ENCODE measurements at regions not wholly inside any gene's neighbourhood (a gene's known extent, or its start where the extent isn't known, plus 50 kb on each side); places are given as distances from the start of the nearest gene placed in this dataset.

DNA sequence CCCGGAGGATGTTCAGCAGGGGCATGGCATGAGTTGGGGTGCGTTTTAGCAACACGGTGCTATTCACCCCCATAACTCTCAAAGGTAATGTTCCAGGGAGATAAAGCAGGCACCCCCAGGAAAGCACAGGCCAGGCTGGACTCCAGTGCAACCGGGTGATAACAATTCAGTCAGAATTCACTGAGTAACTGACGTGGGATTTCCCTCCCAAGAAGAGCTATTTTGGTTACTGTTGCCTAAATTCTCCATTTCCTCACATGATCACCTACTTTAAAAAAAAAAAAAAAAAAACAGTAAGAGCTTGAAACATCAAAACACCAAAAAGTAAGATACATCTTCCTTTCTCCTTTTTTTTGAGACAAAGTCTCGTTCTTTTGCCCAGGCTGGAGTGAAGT, 137.6 kb upstream of the WWC1 start:
- no peak overlapping the region for H3K27ac ChIP-seq
- TF ChIP-seq, protein P1, sequence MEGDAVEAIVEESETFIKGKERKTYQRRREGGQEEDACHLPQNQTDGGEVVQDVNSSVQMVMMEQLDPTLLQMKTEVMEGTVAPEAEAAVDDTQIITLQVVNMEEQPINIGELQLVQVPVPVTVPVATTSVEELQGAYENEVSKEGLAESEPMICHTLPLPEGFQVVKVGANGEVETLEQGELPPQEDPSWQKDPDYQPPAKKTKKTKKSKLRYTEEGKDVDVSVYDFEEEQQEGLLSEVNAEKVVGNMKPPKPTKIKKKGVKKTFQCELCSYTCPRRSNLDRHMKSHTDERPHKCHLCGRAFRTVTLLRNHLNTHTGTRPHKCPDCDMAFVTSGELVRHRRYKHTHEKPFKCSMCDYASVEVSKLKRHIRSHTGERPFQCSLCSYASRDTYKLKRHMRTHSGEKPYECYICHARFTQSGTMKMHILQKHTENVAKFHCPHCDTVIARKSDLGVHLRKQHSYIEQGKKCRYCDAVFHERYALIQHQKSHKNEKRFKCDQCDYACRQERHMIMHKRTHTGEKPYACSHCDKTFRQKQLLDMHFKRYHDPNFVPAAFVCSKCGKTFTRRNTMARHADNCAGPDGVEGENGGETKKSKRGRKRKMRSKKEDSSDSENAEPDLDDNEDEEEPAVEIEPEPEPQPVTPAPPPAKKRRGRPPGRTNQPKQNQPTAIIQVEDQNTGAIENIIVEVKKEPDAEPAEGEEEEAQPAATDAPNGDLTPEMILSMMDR (conservative IDR thresholded peaks at IDR 0.05), result no peak

DNA sequence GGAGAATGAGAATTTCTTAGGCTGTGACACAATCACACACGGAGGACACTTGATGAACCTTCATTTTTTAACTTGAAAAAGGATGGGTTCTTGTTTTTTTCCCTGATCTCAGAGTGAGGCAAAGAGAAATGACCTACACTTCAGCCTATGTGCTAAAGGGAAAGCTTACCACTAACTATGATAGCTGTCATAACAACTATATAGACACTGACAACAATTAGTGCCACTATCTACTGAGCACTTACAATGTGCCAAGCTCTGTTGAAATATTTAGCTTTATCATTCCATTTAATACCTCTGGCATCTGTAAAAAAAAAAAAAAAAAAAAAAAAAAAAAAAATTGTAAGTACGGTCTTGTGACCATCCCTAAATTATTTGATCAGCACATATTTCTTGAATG, 135.9 kb upstream of the WWC1 start:
- TF ChIP-seq, protein P1 (conservative IDR thresholded peaks at IDR 0.05), result no peak
- no peak overlapping the region for H3K27ac ChIP-seq

DNA sequence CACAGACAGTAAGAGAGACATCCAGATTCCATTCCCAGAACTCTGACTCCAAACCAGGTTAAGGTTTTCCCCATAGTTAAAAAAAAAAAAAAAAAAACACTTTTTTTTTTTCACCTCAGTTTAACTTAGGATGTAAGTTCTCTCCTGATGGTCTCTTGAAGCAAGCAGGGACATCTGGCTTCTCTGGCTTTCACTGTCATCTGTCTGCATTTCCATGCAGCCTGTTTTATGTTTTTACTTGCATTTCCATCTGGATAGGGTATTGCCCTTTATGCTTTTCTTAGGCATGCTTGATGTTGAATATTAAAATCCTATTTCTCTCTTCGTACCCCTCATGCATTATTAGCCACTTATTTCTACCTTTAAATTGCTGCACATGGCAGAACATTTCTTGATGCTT, 135.3 kb upstream of the WWC1 start:
- no peak overlapping the region for H3K27ac ChIP-seq
- TF ChIP-seq, protein P1 (conservative IDR thresholded peaks at IDR 0.05), result no peak

- H3K27ac ChIP-seq, result no peak overlapping the region
- TF ChIP-seq, protein P1 (conservative IDR thresholded peaks at IDR 0.05), result no peak
Measured at GRCh38 chr5:168157141-168157540, 134.3 kb upstream of the WWC1 start.

GRCh38 chr5:168159425-168159824, 132.0 kb upstream of the WWC1 start:
- TF ChIP-seq, protein P1 (conservative IDR thresholded peaks at IDR 0.05), result no peak
- peak overlapping the region; percentile 67 for H3K27ac ChIP-seq

GRCh38 chr5:168162464-168162863, 129.0 kb upstream of the WWC1 start:
- H3K27ac ChIP-seq, result no peak overlapping the region
- TF ChIP-seq, protein P1 (conservative IDR thresholded peaks at IDR 0.05), result no peak

GRCh38 chr5:168163966-168164365, 127.5 kb upstream of the WWC1 start:
- H3K27ac ChIP-seq, result no peak overlapping the region
- TF ChIP-seq, protein P1 (conservative IDR thresholded peaks at IDR 0.05), result no peak
